Esophagus mucosa (tissue), 1 donor: ENCODE measurements at regions not wholly inside any gene's neighbourhood (a gene's known extent, or its start where the extent isn't known, plus 50 kb on each side); places are given as distances from the start of the nearest gene placed in this dataset.

ENCODE experiments used
- ATAC-seq: fragments of 200-7000 bp; cut with Tn5 transposase; one replicate; pipeline ENCODE4 v1.9.1; 2020
- donor health status: DM: yes; HTN: yes; CAD: no.

DNA sequence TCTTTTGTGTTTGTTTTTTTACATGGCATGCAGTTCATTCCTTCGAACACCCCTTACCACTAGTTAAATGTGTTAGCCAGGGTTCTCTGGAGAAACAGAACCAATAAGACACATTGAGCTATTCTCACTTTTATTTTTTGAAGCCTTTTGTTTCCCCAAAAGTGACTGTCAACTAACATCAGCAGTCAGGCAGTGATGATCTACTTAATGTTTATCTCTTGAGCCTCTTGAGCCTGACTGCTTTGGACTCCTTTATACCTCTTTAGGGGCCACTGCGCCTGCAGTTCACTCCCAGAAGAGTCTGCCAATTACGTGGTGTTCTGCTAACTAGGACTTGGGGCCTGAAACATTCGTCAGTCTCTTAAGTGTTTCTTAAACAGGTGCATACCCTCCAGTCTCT lies 163.7 kb upstream of the FLRT2 start:
- no peak for ATAC-seq

GRCh38 chr14:85380881-85381280 lies 149.1 kb upstream of the FLRT2 start:
- ATAC-seq = no peak

DNA sequence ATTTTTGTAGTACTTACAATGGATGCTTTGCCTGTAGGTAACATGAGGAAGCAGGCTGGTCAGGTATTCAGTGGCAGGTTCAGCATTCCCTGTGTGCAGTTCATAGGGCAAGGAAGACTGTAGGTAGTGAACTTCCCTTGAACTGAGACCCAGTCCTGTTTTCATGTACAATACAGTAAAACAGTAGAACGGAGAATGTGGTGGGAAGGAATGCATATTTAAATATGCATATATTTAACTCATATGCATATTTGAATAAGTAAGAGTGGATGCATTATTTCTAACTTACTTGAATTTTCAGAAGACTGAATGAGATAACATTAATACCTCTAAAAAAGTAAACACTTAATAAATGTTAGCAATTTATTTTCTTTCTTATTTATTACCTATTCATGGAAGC lies 147.6 kb upstream of the FLRT2 start:
- no peak for ATAC-seq

GRCh38 chr14:85387181-85387580 lies 142.8 kb upstream of the FLRT2 start:
- no peak for ATAC-seq

DNA sequence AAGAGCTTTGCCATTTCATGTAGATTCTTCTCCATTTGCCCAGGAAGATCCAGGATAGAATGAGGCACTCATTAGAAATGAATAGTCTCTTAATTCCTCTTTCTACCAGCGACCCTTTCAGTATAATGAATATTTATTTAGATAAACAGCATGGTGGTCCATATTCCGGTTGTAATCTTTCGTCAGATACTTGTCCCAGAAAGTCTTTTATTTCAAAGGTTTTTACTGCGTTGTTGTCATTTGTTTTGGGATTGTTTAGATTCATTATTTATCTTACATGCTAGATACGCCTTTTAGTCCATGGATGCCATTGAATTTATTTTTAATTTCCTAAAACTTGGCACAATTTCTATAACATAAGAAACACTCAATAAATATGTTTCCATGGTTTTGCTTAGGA lies 139.7 kb upstream of the FLRT2 start:
- no peak for ATAC-seq

DNA sequence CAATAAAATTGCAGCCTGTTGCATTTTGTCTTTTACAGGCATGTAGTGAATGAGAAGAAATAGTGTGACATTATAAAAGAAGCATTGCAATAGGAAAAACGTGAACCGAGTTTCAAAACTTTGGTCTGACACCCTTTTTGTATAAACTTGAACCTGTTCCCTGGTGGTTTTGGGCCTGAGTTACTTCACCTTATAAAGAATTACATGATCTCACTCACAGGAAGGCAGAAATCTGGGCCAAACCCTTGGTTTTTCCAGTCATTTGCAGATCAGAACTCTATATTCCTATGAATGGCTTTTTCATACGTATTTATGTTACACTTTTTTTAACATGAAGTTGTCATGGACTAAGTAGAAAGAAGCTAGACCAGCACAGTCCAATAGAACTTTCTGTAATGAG lies 138.5 kb upstream of the FLRT2 start:
- no peak for ATAC-seq

DNA sequence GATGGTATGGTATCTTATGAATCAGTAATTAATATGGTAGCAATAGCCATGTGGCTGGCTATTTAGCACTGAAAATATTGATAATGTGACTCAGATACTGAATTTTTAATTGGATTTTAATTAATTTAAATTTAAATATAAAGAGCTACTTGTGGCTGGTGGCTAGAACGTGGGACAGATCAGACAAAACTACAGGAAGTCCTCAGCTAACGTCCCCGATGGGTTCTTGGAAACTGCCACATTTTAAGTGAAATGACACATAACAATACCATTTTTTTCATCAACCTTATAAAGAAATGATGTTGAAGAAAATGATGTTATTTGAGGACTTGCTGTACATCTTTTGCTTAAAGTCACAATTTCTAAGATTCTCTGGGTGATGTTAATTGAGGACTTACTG lies 138.1 kb upstream of the FLRT2 start:
- no peak for ATAC-seq

GRCh38 chr14:85399186-85399585 lies 130.8 kb upstream of the FLRT2 start:
- no peak for ATAC-seq

DNA sequence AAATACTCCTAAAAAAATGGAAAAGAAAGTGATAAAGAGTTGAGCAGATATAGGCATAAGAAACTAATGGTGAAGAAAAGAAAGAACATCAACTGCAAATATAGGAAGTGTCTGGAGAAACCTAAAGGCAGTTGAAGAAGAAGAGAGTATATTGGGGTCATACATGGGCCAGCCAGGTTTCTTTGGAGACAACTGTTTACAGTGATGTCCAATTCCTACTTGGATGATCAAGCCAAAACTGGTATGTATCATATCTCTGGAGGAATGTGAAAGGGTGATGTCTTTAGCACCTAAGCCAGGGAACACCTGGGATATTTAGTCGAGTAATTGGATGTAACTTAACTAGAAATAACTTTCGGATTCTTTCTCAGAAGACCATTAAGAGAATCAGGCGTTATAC lies 129.3 kb upstream of the FLRT2 start:
- no peak for ATAC-seq

GRCh38 chr14:85401384-85401783 lies 128.6 kb upstream of the FLRT2 start:
- ATAC-seq = no peak

DNA sequence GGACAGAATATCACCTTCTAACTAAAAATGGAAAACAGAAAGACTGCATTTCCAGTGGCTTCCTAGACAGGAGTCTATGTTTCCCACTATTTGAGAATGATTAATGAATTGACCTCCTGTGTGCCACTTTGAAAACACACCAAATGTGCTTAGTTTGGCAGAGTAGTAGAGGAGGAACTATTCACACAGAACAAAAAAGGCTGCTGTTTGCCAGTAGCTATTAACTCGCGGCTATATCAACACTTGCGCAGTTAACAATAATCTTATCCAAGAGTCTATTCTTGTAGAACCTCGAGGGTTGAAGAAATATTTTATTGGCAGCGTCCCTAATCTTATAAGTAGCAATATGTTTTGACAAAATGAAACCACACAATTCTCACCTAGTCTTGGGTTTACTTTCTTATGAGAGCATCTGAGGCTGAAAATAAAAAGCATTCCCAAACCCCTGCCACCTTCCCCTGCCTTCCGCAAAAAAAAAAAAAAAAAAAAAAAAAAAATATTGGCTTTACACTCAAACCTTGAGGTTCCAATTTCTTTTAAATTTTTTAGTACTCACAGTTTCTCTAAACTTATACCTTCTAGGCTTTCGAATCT lies 127.3 kb upstream of the FLRT2 start:
- no peak for ATAC-seq

DNA sequence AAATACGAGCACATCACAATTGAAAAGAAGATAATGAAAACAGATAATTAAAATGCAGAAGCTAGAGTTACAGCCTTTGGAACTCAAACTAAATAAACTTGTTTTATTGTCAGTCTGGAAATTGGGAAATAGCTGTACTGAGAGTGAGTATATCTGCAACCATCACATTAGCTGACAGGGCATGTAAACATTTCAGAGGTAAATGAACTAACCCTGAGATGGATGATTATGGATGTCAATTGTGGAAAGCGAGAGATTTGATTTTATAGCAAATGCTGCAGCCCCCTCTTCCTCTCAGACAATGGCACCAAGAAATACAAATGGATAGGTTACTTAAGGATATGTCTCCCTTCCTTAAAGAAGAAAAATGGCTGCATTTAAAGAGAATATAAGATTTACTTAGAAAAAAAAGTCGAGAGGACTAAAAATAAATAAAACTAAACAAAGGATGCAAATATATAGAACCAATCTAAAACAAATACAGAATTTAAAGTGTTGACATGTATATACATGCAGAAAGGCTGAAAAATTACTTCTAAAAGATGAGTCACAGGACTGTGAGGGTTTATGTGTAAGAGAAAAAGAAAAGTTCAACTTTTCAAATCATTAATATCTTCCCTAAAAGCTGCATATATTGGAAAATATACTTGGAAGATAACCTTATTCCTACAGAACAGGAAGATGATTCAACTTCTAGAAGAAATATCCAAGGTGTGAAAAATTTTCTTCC lies 120.3 kb upstream of the FLRT2 start:
- ATAC-seq = no peak

DNA sequence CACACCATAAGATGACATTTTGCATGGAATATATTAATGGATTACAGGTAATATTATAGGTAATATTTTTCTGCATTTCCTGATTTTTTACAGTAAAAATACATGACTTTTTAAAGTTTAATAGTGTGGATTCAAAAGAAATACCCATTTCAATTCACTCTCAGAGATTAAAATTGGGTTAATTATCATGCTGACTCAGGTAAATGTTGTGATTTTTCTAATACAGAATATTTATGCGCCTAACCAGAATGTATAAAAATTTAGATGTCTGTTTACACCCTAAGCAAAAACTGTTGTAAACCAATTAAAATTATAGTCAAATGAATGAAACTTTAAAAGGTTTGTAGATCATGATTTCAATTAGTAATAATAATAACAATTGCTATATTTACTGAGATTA lies 117.2 kb upstream of the FLRT2 start:
- no peak for ATAC-seq

- no peak for ATAC-seq
Measured at GRCh38 chr14:85413836-85414526, 116.0 kb upstream of the FLRT2 start.

GRCh38 chr14:85415015-85415712 lies 114.8 kb upstream of the FLRT2 start:
- peak; percentile 100 for ATAC-seq

GRCh38 chr14:85416771-85417170 lies 113.2 kb upstream of the FLRT2 start:
- ATAC-seq = peak; percentile 80

DNA sequence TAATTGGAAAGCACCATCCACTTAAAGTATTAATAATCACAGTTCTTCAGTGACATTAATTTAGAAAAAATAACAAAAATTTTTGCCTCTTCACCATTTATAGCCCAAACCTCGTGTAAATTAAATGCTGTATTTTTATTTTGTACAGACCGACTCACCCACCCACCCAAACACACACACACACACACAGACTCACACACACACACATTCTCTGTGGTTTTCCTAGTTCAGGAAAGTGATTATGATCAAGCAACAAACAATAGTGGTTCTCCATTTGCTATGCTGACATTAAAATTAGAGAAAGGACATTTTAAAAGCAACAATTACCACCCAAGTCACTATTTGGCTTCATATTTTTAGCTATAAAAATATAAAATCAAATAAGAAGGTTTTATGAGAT lies 112.5 kb upstream of the FLRT2 start:
- ATAC-seq = no peak

- no peak for ATAC-seq
Measured at GRCh38 chr14:85418721-85419120, 111.2 kb upstream of the FLRT2 start.

DNA sequence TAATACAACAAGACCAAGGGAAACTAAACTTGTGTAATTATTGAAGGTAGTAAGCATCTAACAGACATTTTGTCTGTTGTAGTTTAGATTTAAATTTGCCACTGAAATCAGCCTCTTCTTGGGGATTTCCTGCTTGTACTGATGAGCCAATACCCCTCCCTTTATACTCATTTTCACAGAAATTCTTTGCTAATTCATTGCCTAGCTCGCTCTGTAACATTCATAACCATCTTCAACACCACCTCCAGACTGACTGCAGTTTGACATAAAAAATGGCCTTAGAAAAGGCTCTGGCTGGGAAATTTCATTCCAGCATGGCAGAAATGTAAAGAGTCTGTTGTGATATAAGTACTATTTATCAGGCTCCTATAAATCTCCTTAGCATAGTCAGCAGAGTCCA lies 109.7 kb upstream of the FLRT2 start:
- no peak for ATAC-seq

GRCh38 chr14:85420707-85421106 lies 109.2 kb upstream of the FLRT2 start:
- ATAC-seq = no peak

DNA sequence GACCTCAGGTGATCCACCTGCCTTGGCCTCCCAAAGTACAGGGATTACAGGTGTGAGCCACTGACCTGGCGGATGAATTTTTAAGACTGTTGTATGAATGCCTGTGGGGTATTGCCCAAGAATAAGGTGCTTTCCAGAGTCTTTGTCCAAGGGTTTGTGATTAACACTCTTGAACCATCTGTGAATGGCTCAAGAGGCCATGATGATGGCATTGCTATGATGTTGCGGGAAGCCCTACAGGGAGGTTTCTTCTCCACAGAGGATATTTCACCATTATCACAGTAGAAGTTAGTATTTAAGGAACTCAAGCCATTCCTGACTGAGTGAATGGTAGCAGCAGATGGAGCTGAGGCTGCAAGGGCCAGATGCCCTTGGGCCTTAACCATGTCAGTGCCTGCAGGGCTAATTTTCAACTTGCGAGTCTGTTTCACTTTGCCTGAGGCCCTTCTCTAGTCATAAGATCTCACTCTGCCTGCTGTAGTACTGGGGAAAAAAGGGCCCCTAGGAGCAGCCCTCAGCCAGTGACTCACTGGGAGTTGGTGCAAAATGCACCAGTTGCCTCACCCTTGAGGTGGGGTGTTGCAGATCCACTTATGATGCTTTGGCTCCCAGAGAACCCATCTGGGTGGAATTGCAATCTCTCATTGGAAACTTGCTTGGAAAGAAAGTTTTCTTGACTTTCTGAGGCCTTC lies 108.6 kb upstream of the FLRT2 start:
- ATAC-seq = peak; percentile 84

- peak; percentile 64 for ATAC-seq
Measured at GRCh38 chr14:85423889-85424288, 106.1 kb upstream of the FLRT2 start.

DNA sequence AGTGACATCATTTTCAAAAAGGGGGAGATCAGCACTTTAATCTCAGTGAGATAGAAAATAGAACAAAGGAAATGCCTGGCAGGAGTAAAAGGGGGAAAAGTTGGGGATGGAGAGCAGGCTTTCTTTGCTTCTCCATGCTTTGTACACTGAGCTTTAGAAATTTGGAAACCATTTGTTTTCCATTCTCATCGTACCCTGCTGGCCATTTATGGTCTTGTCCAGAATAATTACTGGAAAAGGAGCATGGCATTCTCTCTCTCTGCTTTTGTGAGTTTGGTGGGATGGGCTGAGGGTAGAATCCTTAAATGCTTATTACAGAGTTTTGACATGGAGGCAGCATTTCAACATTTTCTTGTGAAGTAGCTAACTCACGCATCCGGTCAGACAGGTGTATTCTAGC lies 104.4 kb upstream of the FLRT2 start:
- no peak for ATAC-seq
